A549 (cell line): ENCODE measurements at regions not wholly inside any gene's neighbourhood (a gene's known extent, or its start where the extent isn't known, plus 50 kb on each side); places are given as distances from the start of the nearest gene placed in this dataset.
A peak's percentile ranks its signal among the peaks of the same experiment; 100 is the strongest.

ENCODE experiments used
- ATAC-seq, 2 experiments: fragments of 200-7000 bp in 1 of 2; fragments of >200 bp in 1 of 2; cut with Nextera tagmentation in 1 of 2; cut with Tn5 transposase in 1 of 2; 3 replicates each; pipeline versions ENCODE4 v1.8.0 to v1.9.1; 2018 to 2020; ENCODE audit warnings: mild to moderate bottlenecking in 1 of 2, moderate library complexity in 1 of 2
- CTCF ChIA-PET: fragments of 300-600 bp; sonication (Branson Sonifier 250); formaldehyde crosslinking; extraction: SDS; loops from one replicate; lab custom pipeline; 2021; ENCODE audit warnings: antibody characterized with exemption, inconsistent platforms; lab: Yijun Ruan, JAX
- POLR2A ChIA-PET: fragments of 350-600 bp; formaldehyde crosslinking; extraction: SDS; loops from one replicate; lab custom pipeline; 2021; ENCODE audit warnings: antibody characterized with exemption, inconsistent platforms; lab: Yijun Ruan, JAX
- DNase-seq, 2 experiments: peaks; one replicate each; pipeline versions ENCODE4 v3.0.0 to v3.0.0-alpha.2; 2011 to 2016; ENCODE audit warnings: low read depth in 1 of 2, low spot score in 1 of 2
- FAIRE-seq: peaks from 2 replicates; lab custom pipeline; 2011; peaks lifted over from hg19 to GRCh38; lab: Jason Lieb, UNC
- H3K27ac ChIP-seq, 2 experiments: fragments of >200 bp; sonication (Bioruptor Twin); formaldehyde crosslinking; 3 replicates each; pipeline ENCODE4 v1.5.1; 2016 to 2017
- H3K4me1 ChIP-seq: fragments of >200 bp; sonication (Bioruptor Twin); formaldehyde crosslinking; 3 replicates; pipeline ENCODE4 v1.6.1; 2016
- H3K4me2 ChIP-seq: fragments of >200 bp; sonication (Bioruptor Twin); formaldehyde crosslinking; 3 replicates; pipeline ENCODE4 v1.6.1; 2016
- H3K4me3 ChIP-seq: fragments of >200 bp; sonication (Bioruptor Twin); formaldehyde crosslinking; 3 replicates; pipeline ENCODE4 v1.5.1; 2016
- H3K9me3 ChIP-seq: fragments of >200 bp; sonication (Bioruptor Twin); formaldehyde crosslinking; 3 replicates; pipeline ENCODE4 v1.6.1; 2016
- BCL3 ChIP-seq: fragments of >200 bp; sonication (Bioruptor Twin); formaldehyde crosslinking; IDR thresholded peaks from 3 replicates; pipeline ENCODE4 v1.6.1; 2016
- CBX8 ChIP-seq: fragments of 200-600 bp; sonication (generic); IDR thresholded peaks from 2 replicates; pipeline ENCODE4 v1.6.1; 2016
- CTCF ChIP-seq: fragments of >200 bp; sonication (Bioruptor Twin); formaldehyde crosslinking; IDR thresholded peaks from 3 replicates; pipeline ENCODE4 v1.5.1; 2016
- EHF ChIP-seq: fragments of 250-450 bp; sonication (Bioruptor Pico); IDR thresholded peaks from 2 replicates; pipeline ENCODE4 v1.5.0; 2020; ENCODE audit warnings: mild to moderate bottlenecking
- ELK1 ChIP-seq: fragments of 150-350 bp; IDR thresholded peaks from 2 replicates; pipeline ENCODE4 v1.6.1; 2014; ENCODE audit warnings: low read depth, mild to moderate bottlenecking, low read length
- FOSL2 ChIP-seq, 2 experiments: fragments of 450-650 bp in 1 of 2; fragments of >200 bp in 1 of 2; sonication (Bioruptor Twin) in 1 of 2; formaldehyde crosslinking; IDR thresholded peaks; 2 replicates each; pipeline versions ENCODE4 v1.5.0 to v1.6.1; 2016 to 2020; ENCODE audit warnings: mild to moderate bottlenecking in 1 of 2, moderate library complexity in 1 of 2
- MAX ChIP-seq: IDR thresholded peaks from 2 replicates; pipeline ENCODE4 v1.6.1; 2012
- NR3C1 ChIP-seq: fragments of >200 bp; sonication (Bioruptor Twin); formaldehyde crosslinking; IDR thresholded peaks from 3 replicates; pipeline ENCODE4 v1.6.1; 2017
- REST ChIP-seq: fragments of 200-600 bp; sonication (generic); IDR thresholded peaks from 2 replicates; pipeline ENCODE4 v1.6.1; 2016; ENCODE audit warnings: antibody characterized with exemption, mild to moderate bottlenecking, moderate library complexity
- RNF2 ChIP-seq: fragments of 200-600 bp; sonication (generic); IDR thresholded peaks from 2 replicates; pipeline ENCODE4 v1.6.1; 2016; ENCODE audit warnings: low read depth, mild to moderate bottlenecking, antibody characterized with exemption, moderate library complexity, borderline replicate concordance
- USF2 ChIP-seq: fragments of 450-650 bp; IDR thresholded peaks from 2 replicates; pipeline ENCODE4 v1.6.1; 2014; ENCODE audit warnings: antibody characterized with exemption
- ZC3H11A ChIP-seq: fragments of 450-650 bp; IDR thresholded peaks from 2 replicates; pipeline ENCODE4 v1.6.1; 2014; ENCODE audit warnings: antibody characterized with exemption, mild to moderate bottlenecking
- WGBS: methylation state at CpG from one replicate; pipeline ENCODE4 v1.1.6; 2017; ENCODE audit errors: missing lambda C conversion rate; 5-methylcytosine and 5-hydroxymethylcytosine counted together

GRCh38 chr9:126106404-126106803 is 220.2 kb upstream of the MVB12B start:
- FAIRE-seq (no peak), ATAC-seq (no peak)
- H3K9me3 ChIP-seq = no peaks in the 10 kb centered on the region; the same call in 2 of the 3 replicates
- POLR2A ChIA-PET = no interaction called here
- H3K4me2 ChIP-seq = no peak overlapping the region
- WGBS = 31% methylated on average over 5 of the region's 5 CpGs
- TF ChIP-seq FOSL2 (IDR thresholded peaks at IDR 0.05) (no peak), FOSL2 (CRISPR knock-in tag; IDR thresholded peaks at IDR 0.05) (no peak), USF2 (no peak), CBX8 (no peak), NR3C1 (no peak), BCL3 (no peak), MAX (no peak)
- TF ChIP-seq, all 56 proteins: peak for 0
- H3K4me3 ChIP-seq = no peak overlapping the region
- H3K4me1 ChIP-seq = no peaks in the 10 kb centered on the region
- no peak overlapping the region for H3K27ac ChIP-seq
- no peak for DNase-seq
- CTCF ChIA-PET = no interaction called here

GRCh38 chr9:126107693-126108092 is 218.9 kb upstream of the MVB12B start:
- no peak for ATAC-seq
- H3K4me1 ChIP-seq = no peaks in the 10 kb centered on the region
- H3K27ac ChIP-seq = no peak overlapping the region
- H3K4me2 ChIP-seq = no peak overlapping the region
- no peaks in the 10 kb centered on the region; the same call in 2 of the 3 replicates for H3K9me3 ChIP-seq
- ChIA-PET POLR2A (no interaction called here), CTCF (no interaction called here)
- no peak for DNase-seq
- H3K4me3 ChIP-seq = no peak overlapping the region
- WGBS = 76% methylated on average over 12 of the region's 12 CpGs
- FAIRE-seq = no peak
- TF ChIP-seq ZC3H11A = no peak

- TF ChIP-seq REST (peak; percentile 72), ELK1 (no peak), CTCF (no peak), RNF2 (no peak), EHF (CRISPR knock-in tag) (no peak)
- FAIRE-seq (no peak), ATAC-seq (peak; percentile 63 to 64; a peak in 3 of 6 replicates), DNase-seq (no peak)
- Histone ChIP-seq H3K4me3 (no peak overlapping the region), H3K27ac (no peak overlapping the region), H3K4me2 (no peak overlapping the region), H3K9me3 (no peaks in the 10 kb centered on the region; the same call in 2 of the 3 replicates), H3K4me1 (no peaks in the 10 kb centered on the region)
- POLR2A ChIA-PET = no interaction called here
- CTCF ChIA-PET = no interaction called here
- WGBS = 4% methylated on average over 7 of the region's 11 CpGs
Measured at GRCh38 chr9:126108240-126108639, 218.4 kb upstream of the MVB12B start.
